K562 (cell line): ENCODE measurements at regions not wholly inside any gene's neighbourhood (a gene's known extent, or its start where the extent isn't known, plus 50 kb on each side); places are given as distances from the start of the nearest gene placed in this dataset.

Experiments
- ATAC-seq: fragments of 200-7000 bp; cut with Tn5 transposase; 3 replicates; pipeline ENCODE4 v1.9.1; 2020; ENCODE audit warnings: moderate library complexity
- BruUV-seq: library from RNA; stranded (reverse); fragments of 400-500 nt; replicated peaks from 2 replicates; lab custom pipeline; 2021; lab: Mats Ljungman, UMichigan
- CTCF ChIA-PET: fragments of 300-600 bp; formaldehyde crosslinking; extraction: SDS; loops from one replicate; lab custom pipeline; 2021; ENCODE audit warnings: low intra/inter-chr PET ratio; lab: Yijun Ruan, JAX
- POLR2A ChIA-PET: fragments of 300-600, 350-650 bp; sonication (Branson Sonifier 250); formaldehyde crosslinking; extraction: SDS; loops from one replicate; lab custom pipeline; 2021; ENCODE audit warnings: antibody characterized with exemption, inconsistent platforms; lab: Yijun Ruan, JAX
- DNase-seq, 4 experiments: peaks; one replicate each; pipeline versions ENCODE4 v3.0.0 to v3.0.0-alpha.2; 2011 to 2018; ENCODE audit warnings: low spot score in 3 of 4, mixed read lengths in 3 of 4; ENCODE audit errors: extremely low read depth in 1 of 4
- FAIRE-seq: peaks from 2 replicates; lab custom pipeline; 2011; peaks lifted over from hg19 to GRCh38; lab: Jason Lieb, UNC
- H2AFZ ChIP-seq: 2 replicates; pipeline ENCODE4 v1.6.0; 2011; ENCODE audit warnings: low read depth, low read length, control low read depth, inconsistent platforms
- H3K27ac ChIP-seq: fragments of 200-600 bp; 3 replicates; pipeline ENCODE4 v1.8.0; 2011; ENCODE audit warnings: low read depth, mild to moderate bottlenecking, control low read depth, inconsistent platforms, low read length, moderate library complexity, mixed read lengths; ENCODE audit errors: extremely low read depth
- H3K27me3 ChIP-seq, 2 experiments: fragments of 300-600 bp in 1 of 2; 2 replicates in 1 of 2; 3 replicates in 1 of 2; pipeline versions ENCODE4 v1.6.0 to v1.8.0; 2011; ENCODE audit warnings: inconsistent platforms in 2 of 2, low read length in 2 of 2, mild to moderate bottlenecking in 1 of 2, mixed read lengths in 1 of 2, moderate library complexity in 1 of 2; ENCODE audit not compliant: control insufficient read depth in 2 of 2, insufficient read depth in 2 of 2
- H3K36me3 ChIP-seq: fragments of 300-600 bp; 3 replicates; pipeline ENCODE4 v1.8.0; 2011; ENCODE audit warnings: mild to moderate bottlenecking, low read length, inconsistent platforms; ENCODE audit not compliant: control insufficient read depth, insufficient read depth
- H3K4me1 ChIP-seq, 2 experiments: fragments of 200-600 bp in 1 of 2; replicated peaks in 1 of 2; 2 replicates in 1 of 2; 3 replicates in 1 of 2; pipeline versions ENCODE4 v1.5.1 to v1.8.0; 2011; ENCODE audit warnings: inconsistent platforms in 2 of 2, low read length in 2 of 2, mild to moderate bottlenecking in 1 of 2, mixed read lengths in 1 of 2, moderate library complexity in 1 of 2; ENCODE audit not compliant: control insufficient read depth in 2 of 2, insufficient read depth in 2 of 2
- H3K4me2 ChIP-seq: 2 replicates; pipeline ENCODE4 v1.6.1; 2011; ENCODE audit warnings: low read length, control low read depth, inconsistent platforms, mixed read lengths; ENCODE audit not compliant: insufficient read depth
- H3K4me3 ChIP-seq: fragments of 200-600 bp; sonication (generic), shearing (Covaris generic); 2 replicates; pipeline ENCODE4 v1.5.1; 2016; ENCODE audit warnings: control low read depth, inconsistent platforms
- H3K79me2 ChIP-seq: fragments of 200-600 bp; 3 replicates; pipeline ENCODE4 v1.8.0; 2011; ENCODE audit warnings: low read length, inconsistent platforms; ENCODE audit not compliant: control insufficient read depth, insufficient read depth
- H3K9ac ChIP-seq, 2 experiments: 2 replicates each; pipeline versions ENCODE4 v1.6.0 to v1.6.1; 2011; ENCODE audit warnings: low read depth in 2 of 2, low read length in 2 of 2, control low read depth in 1 of 2, inconsistent platforms in 1 of 2, mild to moderate bottlenecking in 1 of 2, mixed read lengths in 1 of 2; ENCODE audit not compliant: insufficient read depth in 1 of 2
- H3K9me1 ChIP-seq: one replicate; pipeline ENCODE4 v1.6.0; 2011; ENCODE audit warnings: inconsistent platforms, mild to moderate bottlenecking, low read length, moderate library complexity; ENCODE audit not compliant: control insufficient read depth, insufficient read depth
- H3K9me3 ChIP-seq: replicated peaks from 2 replicates; pipeline ENCODE4 v1.5.1; 2011; ENCODE audit warnings: low read depth, low read length, inconsistent platforms; ENCODE audit not compliant: control insufficient read depth, insufficient read depth
- H4K20me1 ChIP-seq: replicated peaks from 2 replicates; pipeline ENCODE4 v1.6.1; 2011; ENCODE audit warnings: low read length, inconsistent platforms, mixed read lengths; ENCODE audit not compliant: control insufficient read depth, insufficient read depth
- CBFB ChIP-seq: sonication (generic); formaldehyde crosslinking; IDR thresholded peaks from 2 replicates; pipeline ENCODE4 v1.4.0; 2020; ENCODE audit warnings: mild to moderate bottlenecking, missing genetic modification reagents
- EP400 ChIP-seq: fragments of 450-650 bp; IDR thresholded peaks from 2 replicates; pipeline ENCODE4 v1.6.1; 2017; ENCODE audit warnings: antibody characterized with exemption, mild to moderate bottlenecking, moderate library complexity
- LARP7 ChIP-seq: fragments of 450-650 bp; IDR thresholded peaks from 2 replicates; pipeline ENCODE4 v1.6.1; 2016
- SETDB1 ChIP-seq: IDR thresholded peaks from one replicate; pipeline ENCODE4 v1.6.1; 2012; ENCODE audit warnings: low read length, control low read depth, inconsistent platforms
- TBL1XR1 ChIP-seq, 2 experiments: IDR thresholded peaks; 2 replicates each; pipeline ENCODE4 v1.6.1; 2012; ENCODE audit warnings: improper control_type of control experiment in 2 of 2, low read length in 2 of 2, mild to moderate bottlenecking in 1 of 2
- WGBS: fragments of 100-300 bp; shearing (Covaris generic); methylation state at CpG from one replicate; pipeline ENCODE4 v1.1.6; 2016; ENCODE audit warnings: low coverage, mixed read lengths; ENCODE audit not compliant: insufficient coverage; ENCODE audit errors: missing lambda C conversion rate; 5-methylcytosine and 5-hydroxymethylcytosine counted together
- in situ Hi-C: fragments of 300-500 bp; cut with MboI; formaldehyde crosslinking; loops from 4 replicates; pipeline ENCODE4 v1.15.0; 2018; ENCODE audit warnings: inconsistent platforms, mixed read lengths
- intact Hi-C: fragments of 100-400 bp; cut with micrococcal nuclease; formaldehyde crosslinking; loops from 2 replicates; pipeline ENCODE4 v1.14.2; 2022
- TF ChIP-seq, protein P1 (sequence below), 2 experiments: IDR thresholded peaks; 2 replicates each; pipeline ENCODE4 v1.6.1; 2012; ENCODE audit warnings: improper control_type of control experiment in 2 of 2, low read depth in 2 of 2, low read length in 2 of 2, borderline replicate concordance in 1 of 2
- TF ChIP-seq, protein P2 (sequence below): fragments of 450-650 bp; formaldehyde crosslinking; IDR thresholded peaks from 2 replicates; pipeline ENCODE4 v1.4.0; 2022; ENCODE audit warnings: mild to moderate bottlenecking, moderate library complexity
- TF ChIP-seq, protein P3 (sequence below): sonication (generic); formaldehyde crosslinking; IDR thresholded peaks from 2 replicates; pipeline ENCODE4 v1.9.0; 2022; ENCODE audit warnings: mild to moderate bottlenecking, missing genetic modification reagents
- TF ChIP-seq, protein P4 (sequence below): sonication (generic); formaldehyde crosslinking; IDR thresholded peaks from 2 replicates; pipeline ENCODE4 v1.8.0; 2022; ENCODE audit warnings: mild to moderate bottlenecking, missing genetic modification reagents
- TF ChIP-seq, protein P5 (sequence below): fragments of 450-650 bp; IDR thresholded peaks from 2 replicates; pipeline ENCODE4 v1.7.0; 2016; ENCODE audit warnings: borderline replicate concordance
- TF ChIP-seq, protein P6 (sequence below): fragments of 250-450 bp; sonication (Bioruptor Pico); IDR thresholded peaks from 2 replicates; pipeline ENCODE4 v1.4.0; 2020; ENCODE audit warnings: mild to moderate bottlenecking, moderate library complexity

DNA sequence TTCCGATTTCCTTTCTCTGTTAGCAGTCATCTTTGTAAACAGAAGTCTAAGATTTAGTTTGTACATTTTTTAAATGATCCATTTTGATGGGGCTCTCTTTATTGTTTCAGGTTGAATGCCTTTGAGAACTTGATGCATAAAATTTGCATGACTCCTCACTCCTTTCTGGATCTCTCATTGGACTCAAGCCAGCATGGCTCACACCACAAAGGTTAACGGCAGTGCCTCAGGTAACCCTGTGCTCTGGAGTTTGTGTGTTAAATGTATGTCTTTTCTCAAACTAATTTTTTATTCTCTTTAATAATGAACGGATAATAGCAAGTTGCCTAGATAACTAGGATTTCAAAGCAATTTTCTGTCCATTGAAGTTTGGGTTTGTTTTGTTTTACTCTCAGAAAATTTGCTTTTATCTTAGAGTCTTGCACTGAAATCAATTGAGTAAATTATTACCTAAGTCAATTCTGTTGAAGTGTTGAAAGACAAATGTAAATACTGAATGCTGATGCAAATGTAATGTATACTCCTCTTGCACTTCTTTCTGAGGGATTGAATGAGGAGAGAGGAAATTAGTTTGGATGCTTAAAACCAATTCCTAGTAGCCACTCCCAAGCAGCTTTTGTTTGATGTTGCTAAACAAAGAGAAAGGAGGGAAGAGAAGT lies 164.6 kb upstream of the DMRT1 start:
- Histone ChIP-seq H3K36me3 (no peaks in the 10 kb centered on the region), H3K4me2 (no peak overlapping the region), H3K9me3 (no peaks in the 10 kb centered on the region), H3K79me2 (no peaks in the 10 kb centered on the region), H3K27me3 (no peaks in the 10 kb centered on the region), H3K9me1 (no peaks in the 10 kb centered on the region), H4K20me1 (no peaks in the 10 kb centered on the region), H2AFZ (no peak overlapping the region), H3K4me1 (no peaks in the 10 kb centered on the region), H3K4me3 (no peak overlapping the region), H3K27ac (no peak overlapping the region), H3K9ac (no peak overlapping the region)
- in situ Hi-C loops, result no loop called here
- DNase-seq (no peak), ATAC-seq (no peak), FAIRE-seq (no peak)
- BruUV-seq, result no TSS peak
- ChIA-PET CTCF (no interaction called here), POLR2A (no interaction called here)
- intact Hi-C loops, result no loop called here
- 7% methylated on average over 3 of the region's 3 CpGs for WGBS
- no peak for TF ChIP-seq LARP7
- TF ChIP-seq, protein P1, sequence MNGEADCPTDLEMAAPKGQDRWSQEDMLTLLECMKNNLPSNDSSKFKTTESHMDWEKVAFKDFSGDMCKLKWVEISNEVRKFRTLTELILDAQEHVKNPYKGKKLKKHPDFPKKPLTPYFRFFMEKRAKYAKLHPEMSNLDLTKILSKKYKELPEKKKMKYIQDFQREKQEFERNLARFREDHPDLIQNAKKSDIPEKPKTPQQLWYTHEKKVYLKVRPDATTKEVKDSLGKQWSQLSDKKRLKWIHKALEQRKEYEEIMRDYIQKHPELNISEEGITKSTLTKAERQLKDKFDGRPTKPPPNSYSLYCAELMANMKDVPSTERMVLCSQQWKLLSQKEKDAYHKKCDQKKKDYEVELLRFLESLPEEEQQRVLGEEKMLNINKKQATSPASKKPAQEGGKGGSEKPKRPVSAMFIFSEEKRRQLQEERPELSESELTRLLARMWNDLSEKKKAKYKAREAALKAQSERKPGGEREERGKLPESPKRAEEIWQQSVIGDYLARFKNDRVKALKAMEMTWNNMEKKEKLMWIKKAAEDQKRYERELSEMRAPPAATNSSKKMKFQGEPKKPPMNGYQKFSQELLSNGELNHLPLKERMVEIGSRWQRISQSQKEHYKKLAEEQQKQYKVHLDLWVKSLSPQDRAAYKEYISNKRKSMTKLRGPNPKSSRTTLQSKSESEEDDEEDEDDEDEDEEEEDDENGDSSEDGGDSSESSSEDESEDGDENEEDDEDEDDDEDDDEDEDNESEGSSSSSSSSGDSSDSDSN (IDR thresholded peaks at IDR 0.05; ENCODE audit: borderline replicate concordance in 1 of 2, low read depth in 2 of 2, low read length in 2 of 2), result no peak
- TF ChIP-seq SETDB1, result no peak
- TF ChIP-seq, protein P2, sequence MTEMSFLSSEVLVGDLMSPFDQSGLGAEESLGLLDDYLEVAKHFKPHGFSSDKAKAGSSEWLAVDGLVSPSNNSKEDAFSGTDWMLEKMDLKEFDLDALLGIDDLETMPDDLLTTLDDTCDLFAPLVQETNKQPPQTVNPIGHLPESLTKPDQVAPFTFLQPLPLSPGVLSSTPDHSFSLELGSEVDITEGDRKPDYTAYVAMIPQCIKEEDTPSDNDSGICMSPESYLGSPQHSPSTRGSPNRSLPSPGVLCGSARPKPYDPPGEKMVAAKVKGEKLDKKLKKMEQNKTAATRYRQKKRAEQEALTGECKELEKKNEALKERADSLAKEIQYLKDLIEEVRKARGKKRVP (CRISPR knock-in tag), result no peak
- TF ChIP-seq, protein P3, sequence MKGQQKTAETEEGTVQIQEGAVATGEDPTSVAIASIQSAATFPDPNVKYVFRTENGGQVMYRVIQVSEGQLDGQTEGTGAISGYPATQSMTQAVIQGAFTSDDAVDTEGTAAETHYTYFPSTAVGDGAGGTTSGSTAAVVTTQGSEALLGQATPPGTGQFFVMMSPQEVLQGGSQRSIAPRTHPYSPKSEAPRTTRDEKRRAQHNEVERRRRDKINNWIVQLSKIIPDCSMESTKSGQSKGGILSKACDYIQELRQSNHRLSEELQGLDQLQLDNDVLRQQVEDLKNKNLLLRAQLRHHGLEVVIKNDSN (CRISPR knock-in tag), result no peak
- TF ChIP-seq, protein P4, sequence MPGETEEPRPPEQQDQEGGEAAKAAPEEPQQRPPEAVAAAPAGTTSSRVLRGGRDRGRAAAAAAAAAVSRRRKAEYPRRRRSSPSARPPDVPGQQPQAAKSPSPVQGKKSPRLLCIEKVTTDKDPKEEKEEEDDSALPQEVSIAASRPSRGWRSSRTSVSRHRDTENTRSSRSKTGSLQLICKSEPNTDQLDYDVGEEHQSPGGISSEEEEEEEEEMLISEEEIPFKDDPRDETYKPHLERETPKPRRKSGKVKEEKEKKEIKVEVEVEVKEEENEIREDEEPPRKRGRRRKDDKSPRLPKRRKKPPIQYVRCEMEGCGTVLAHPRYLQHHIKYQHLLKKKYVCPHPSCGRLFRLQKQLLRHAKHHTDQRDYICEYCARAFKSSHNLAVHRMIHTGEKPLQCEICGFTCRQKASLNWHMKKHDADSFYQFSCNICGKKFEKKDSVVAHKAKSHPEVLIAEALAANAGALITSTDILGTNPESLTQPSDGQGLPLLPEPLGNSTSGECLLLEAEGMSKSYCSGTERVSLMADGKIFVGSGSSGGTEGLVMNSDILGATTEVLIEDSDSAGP, result no peak
- TF ChIP-seq EP400, result no peak
- TF ChIP-seq CBFB (CRISPR knock-in tag), result no peak
- TF ChIP-seq, protein P5, sequence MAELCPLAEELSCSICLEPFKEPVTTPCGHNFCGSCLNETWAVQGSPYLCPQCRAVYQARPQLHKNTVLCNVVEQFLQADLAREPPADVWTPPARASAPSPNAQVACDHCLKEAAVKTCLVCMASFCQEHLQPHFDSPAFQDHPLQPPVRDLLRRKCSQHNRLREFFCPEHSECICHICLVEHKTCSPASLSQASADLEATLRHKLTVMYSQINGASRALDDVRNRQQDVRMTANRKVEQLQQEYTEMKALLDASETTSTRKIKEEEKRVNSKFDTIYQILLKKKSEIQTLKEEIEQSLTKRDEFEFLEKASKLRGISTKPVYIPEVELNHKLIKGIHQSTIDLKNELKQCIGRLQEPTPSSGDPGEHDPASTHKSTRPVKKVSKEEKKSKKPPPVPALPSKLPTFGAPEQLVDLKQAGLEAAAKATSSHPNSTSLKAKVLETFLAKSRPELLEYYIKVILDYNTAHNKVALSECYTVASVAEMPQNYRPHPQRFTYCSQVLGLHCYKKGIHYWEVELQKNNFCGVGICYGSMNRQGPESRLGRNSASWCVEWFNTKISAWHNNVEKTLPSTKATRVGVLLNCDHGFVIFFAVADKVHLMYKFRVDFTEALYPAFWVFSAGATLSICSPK, result no peak
- TF ChIP-seq, protein P6, sequence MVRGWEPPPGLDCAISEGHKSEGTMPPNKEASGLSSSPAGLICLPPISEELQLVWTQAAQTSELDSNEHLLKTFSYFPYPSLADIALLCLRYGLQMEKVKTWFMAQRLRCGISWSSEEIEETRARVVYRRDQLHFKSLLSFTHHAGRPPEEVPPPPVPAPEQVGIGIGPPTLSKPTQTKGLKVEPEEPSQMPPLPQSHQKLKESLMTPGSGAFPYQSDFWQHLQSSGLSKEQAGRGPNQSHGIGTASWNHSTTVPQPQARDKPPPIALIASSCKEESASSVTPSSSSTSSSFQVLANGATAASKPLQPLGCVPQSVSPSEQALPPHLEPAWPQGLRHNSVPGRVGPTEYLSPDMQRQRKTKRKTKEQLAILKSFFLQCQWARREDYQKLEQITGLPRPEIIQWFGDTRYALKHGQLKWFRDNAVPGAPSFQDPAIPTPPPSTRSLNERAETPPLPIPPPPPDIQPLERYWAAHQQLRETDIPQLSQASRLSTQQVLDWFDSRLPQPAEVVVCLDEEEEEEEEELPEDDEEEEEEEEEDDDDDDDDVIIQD (CRISPR knock-in tag), result no peak
- TF ChIP-seq TBL1XR1 (IDR thresholded peaks at IDR 0.05; ENCODE audit: low read length in 2 of 2), result no peak
